Stimulated activated CD8-positive, alpha-beta memory T cell treated with anti-CD3 and anti-CD28 coated beads, Interleukin-12 subunit alpha, Interleukin-12 subunit beta, amount 100 ng/mL, for 4 hours (primary cell): ENCODE measurements at regions not wholly inside any gene's neighbourhood (a gene's known extent, or its start where the extent isn't known, plus 50 kb on each side); places are given as distances from the start of the nearest gene placed in this dataset.
"Not testable (repeated sequence)": the region's sequence is repeated elsewhere in the genome, so short reads cannot be mapped to it uniquely, and the experiment has no call there.

ENCODE experiments used
- DNase-seq: peaks from one replicate; pipeline ENCODE4 v3.0.0-alpha.2; 2020; ENCODE audit warnings: low read depth

DNA sequence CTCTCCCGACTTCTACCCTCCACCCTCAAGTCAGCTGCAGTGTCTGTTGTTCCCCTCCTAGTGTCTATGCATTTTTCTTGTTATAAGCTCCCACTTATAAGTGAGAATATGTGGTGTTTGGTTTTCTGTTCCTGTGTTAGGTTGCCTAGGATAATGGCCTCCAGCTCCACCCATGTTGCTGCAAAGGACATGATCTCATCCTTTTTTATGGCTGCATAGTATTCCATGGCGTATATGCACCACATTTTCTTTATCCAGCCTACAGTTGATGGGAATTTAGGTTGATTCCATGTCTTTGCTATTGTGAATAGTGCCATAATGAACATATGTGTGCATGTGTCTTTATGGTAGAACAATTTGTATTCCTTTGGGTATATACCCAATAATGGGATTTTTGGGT is 80.7 kb downstream of the SPTSSA start:
- not testable (repeated sequence) for DNase-seq

DNA sequence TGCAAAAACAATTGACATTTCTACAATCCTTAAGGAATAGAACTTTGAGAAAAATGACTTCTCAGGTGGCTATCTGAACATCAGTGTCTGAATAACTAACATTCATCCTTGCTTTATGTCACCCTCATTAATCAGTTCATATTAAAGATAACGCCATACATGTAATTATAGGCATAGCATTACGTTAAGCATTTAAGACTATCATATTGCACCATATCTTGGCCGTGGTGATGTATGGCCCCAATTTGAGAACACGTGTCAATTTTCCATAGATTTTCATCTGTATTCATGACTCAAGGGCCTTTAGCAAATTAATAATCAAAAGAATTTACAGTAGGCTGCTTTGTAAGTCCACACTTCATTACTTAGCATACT is 81.6 kb downstream of the SPTSSA start:
- no peak for DNase-seq

GRCh38 chr14:34379816-34380470 is 82.1 kb downstream of the SPTSSA start:
- DNase-seq, result no peak

- no peak for DNase-seq
These were observed 85.3 kb downstream of the SPTSSA start for GRCh38 chr14:34376649-34377267.

DNA sequence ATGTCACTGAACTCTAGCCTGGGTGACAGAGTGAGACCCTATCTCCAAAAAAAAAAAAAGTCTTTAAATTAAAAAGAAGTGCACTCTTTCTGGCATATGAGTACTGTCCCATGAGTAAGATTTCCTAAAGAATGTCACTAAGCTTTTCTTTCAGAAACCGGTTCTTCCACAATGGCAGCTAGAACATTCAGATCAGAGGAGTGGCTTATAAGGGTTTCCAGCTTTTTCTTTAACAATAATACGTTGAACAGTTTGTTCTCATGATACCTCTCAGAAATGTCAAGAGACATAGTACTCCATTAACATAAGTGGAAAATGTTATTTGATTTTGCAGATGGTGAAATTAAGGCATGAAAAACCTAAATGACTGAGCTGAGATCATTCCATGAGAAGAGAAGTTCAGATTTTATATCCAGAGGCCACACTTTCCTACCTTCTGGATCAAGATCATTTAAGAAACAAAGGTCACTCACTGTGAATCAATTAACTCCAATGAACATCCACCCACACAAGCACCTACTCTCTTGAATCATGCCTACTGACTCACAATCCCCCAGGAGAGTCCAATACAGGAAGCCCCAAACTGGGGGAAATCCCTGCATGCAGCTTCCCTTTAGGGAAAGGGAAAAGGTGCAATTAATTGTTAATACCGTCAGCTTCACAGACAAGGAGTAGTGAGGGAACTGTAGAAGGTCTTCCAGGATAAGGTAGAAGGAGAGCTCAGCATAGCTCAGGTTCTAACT is 86.9 kb downstream of the SPTSSA start:
- DNase-seq, result no peak

- DNase-seq, result no peak
These were observed 88.8 kb downstream of the SPTSSA start for GRCh38 chr14:34373191-34373590.

GRCh38 chr14:34372786-34373185 is 89.3 kb downstream of the SPTSSA start:
- DNase-seq, result no peak

- DNase-seq, result no peak
These were observed 92.4 kb downstream of the SPTSSA start for GRCh38 chr14:34369648-34370030.

DNA sequence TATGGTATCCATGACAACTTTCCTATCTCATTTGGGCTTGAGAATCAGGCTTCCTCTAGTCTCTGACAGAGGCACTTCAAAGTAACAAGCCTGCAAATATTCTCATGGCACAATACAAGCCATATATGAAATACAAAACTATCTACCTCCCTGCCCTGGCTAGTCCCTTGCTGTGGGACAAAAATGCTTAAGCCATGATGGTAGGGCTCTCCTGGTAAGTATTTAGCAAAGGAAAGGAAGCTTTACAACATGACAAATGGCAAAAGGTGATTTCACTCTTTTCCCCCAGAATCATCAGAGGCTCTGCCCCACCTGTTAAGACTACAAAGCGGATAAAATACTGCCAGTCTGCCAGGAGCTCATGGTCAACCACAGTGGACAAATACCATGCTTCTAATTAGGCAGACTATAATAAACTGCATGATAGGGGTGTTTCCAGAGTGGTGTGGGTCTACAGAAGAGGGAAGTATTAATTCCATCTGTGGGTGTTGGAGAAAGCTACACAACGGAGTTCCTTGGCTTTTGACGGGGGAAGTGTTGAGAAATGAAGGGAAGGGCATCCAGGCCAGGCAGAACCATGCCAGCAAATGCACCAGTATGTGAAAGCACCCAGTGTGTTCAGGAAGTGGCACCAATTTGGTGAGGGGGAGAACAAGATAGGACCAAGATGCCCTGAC is 92.9 kb downstream of the SPTSSA start:
- DNase-seq, result no peak

DNA sequence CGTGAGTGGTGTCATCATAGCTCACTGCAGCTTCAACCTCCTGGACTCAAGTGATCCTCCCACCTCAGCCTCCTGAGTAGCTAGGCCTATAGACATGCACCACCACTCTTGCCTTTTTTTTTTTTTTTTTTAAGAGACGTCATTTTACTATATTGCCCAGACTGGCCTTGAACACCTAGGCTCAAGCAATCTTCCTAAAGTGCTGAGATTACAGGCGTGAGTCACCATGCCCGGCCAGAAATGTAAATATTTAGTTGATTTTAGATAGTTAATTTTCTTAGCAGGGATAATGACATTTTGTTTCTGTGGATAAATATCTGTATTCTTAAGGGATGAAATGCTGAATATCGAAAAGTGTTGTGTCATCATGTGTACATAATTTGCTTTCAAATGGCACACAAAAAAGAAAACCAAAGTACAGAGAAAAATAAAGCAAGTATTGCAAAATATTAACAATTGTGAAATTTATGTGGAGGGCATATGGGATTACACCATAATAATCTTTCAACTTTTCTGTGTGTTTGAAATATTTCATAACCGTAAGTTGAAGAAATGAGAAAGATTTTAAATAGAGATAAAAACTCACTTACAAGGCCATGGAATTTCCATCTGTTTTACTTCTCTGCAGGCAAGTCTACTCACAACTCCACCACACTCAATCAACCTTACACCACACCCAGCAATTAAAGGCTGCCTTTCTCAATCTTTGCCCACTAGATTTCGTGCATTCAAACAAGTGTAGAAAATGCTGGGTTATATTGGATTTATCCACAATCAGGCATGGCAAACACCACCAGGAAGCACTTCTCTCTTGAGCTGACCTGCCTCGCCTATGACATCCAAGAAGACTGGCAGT is 93.7 kb downstream of the SPTSSA start:
- no peak for DNase-seq

DNA sequence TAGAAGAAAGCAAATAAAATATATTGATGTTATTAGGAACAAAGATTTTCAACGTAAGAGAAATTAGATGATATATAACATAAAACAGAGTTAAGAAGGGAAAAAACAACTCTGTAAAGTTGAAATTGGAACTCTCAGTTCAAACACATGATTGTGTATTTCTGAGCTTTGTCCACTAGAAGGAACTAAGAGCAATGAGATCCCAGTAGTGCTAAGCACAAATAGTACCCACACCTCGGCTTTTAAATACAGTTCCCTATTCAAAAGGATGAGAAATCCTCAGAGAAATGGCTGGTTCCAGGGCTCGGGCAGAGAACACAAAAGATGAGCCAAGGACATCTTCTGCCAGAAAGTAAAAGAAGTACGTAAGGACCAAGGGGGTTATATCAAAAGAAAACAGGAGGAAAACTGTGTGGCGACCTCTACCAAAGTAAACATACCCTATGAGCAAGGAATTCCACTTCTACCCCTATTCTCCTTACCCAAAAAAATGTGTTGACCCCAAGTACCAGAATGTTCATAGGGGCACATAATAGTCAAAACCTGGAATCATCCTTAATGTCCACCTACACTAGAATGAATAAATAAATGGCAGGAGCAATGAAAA is 96.6 kb downstream of the SPTSSA start:
- no peak for DNase-seq

- DNase-seq, result no peak
These were observed 97.8 kb downstream of the SPTSSA start for GRCh38 chr14:34364201-34364600.

- no peak for DNase-seq
These were observed 98.3 kb downstream of the SPTSSA start for GRCh38 chr14:34363733-34364134.

- no peak for DNase-seq
These were observed 99.3 kb downstream of the SPTSSA start for GRCh38 chr14:34362641-34363251.

GRCh38 chr14:34361504-34362011 is 100.5 kb downstream of the SPTSSA start:
- DNase-seq, result no peak

DNA sequence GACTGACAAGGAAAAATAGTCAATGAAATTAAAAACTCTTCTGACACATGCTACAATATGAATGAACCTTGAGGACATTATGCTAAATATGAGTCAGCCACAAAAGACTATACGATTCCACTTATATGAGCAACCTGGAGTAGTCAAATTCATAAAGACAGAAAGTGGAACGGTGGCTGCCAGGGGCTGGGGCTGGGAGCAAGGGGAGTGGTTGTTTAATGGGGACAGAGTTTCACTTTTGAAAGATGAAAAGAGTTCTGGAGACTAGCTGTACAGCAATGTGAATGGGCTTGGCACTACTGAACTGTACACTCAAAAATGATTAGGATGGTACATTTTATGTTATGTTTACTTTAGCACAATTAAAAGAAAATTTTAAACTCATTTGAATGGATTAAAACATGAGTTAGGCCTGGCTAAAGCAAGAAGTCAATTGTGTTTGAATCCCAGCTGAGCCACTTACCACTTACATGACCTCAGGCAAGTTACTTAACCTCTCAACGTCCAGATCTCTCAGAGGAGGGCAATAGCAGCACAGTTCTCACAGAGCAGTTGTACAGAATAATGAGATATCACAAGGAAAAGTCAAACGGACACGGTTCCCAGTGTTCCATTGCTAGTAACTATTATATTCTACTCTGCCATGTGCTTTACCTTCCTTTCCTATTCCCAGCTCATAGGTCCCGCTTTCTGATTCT is 102.5 kb downstream of the SPTSSA start:
- DNase-seq, result no peak

- no peak for DNase-seq
These were observed 105.8 kb downstream of the SPTSSA start for GRCh38 chr14:34356264-34356654.

DNA sequence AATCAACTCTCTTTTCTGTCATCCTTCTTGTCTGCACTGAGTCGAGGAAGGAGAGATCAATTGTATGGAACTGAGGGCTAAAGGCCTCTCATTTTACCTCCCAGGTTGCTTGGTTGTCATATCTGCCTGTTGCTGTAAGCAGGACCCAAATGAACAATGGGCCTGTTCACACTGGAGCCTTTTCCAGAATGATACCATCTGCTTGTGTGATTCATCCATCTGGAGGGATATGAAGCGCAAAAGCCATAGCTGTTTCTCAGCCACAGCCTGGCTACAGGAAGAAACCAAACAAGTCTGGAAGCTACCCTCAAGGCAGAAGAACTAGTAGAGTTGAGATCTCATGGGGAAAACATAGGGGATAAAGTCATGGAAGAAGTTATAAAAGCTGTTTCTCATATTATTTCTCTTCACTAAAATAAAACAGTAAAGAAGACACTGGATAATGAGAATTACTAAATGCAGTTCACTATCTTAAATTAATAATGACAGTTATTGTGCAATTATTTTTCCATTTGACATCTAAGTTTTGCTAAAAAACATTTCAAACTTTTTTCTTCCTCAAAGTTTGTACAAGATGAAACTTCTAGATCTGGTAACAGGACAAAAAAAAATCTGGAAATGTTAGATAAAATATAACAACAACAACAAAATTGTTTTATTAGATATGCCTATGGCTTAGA is 106.3 kb downstream of the SPTSSA start:
- DNase-seq, result no peak

GRCh38 chr14:34354556-34354955 is 107.5 kb downstream of the SPTSSA start:
- DNase-seq, result no peak

GRCh38 chr14:34350903-34351302 is 111.1 kb downstream of the SPTSSA start:
- DNase-seq, result no peak
